ENCODE measurements at regions not wholly inside any gene's neighbourhood (a gene's known extent, or its start where the extent isn't known, plus 50 kb on each side); places are given as distances from the start of the nearest gene placed in this dataset.

GRCh38 chr12:92554158-92555073, 148.4 kb upstream of the PLEKHG7 start:
- DNase-seq (ENCODE audit: low read depth): no peak

GRCh38 chr12:92553389-92553788, 149.4 kb upstream of the PLEKHG7 start:
- DNase-seq (ENCODE audit: low read depth): no peak

DNA sequence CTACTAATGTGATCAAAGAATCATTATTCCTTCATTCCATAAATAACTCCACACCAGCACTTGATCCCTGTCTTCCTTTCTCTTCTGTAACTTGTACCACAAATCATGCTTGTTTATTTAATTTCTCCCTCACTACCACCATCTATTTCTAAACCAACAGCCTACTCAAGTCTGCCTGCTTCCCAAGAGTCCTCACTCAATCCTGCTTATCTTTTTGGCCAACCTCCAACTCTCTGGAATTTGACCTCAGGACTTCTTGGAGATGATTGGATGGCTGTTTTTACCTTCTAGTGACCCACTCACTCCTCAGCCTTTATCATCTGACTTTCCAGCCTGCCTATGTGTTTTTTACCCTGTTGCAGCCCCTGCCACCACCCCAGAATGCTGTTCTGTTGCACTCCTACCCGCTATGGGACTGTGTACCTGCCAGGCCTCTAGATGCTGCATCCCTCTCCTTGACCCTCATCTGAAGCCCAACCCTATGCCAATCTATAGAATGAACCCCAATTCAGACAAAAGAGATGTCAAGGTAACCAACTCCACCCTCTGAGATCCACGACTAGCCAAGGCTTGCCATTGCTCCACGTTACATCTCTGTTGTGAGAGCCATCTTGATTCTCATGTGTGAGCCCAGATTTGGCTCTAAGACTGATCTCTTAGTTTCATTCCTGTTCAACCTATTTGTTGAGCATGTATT, 150.2 kb upstream of the PLEKHG7 start:
- no peak for DNase-seq (ENCODE audit: low read depth)

- DNase-seq (ENCODE audit: low read depth): no peak
Measured at GRCh38 chr12:92551853-92552397, 150.9 kb upstream of the PLEKHG7 start.

DNA sequence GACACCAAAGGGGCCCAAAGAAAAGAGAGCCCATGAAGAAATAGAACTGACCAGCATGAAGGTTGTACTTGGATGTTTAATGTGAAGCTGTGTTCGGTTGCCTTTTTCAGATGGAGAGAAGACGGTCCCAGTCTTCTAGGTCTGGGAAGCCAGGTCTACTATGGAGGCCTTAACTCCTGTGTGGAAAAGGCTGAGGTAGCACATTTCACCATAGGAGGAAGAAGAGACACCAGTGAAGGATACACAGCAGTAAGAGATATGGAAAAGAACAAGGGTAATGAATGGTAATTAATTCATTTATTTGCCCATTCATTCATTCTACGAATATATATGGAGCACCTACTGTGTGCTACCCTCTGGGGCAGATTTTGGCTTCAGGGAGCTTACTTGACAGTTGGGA, 151.6 kb upstream of the PLEKHG7 start:
- DNase-seq (ENCODE audit: low read depth): no peak

DNA sequence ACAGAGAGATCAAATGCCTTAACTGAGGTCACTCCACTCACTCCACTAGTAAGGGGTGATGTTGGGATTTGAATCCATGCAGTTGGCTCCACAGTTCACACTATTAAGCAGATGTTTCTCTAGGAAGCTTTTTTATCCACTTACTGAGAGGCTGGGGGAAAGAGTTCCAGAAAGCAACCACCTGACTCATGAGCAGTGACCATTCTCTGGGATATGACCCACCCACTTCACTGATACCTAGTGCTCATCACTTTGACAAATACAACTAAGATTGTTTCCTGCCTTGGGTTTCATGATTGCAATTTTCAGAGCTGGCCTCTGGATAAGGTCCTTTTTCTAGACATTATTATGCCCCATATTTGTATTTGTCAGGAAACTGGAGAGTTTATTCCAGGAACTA, 152.1 kb upstream of the PLEKHG7 start:
- DNase-seq (ENCODE audit: low read depth): no peak

- DNase-seq (ENCODE audit: low read depth): no peak
Measured at GRCh38 chr12:92550254-92550653, 152.5 kb upstream of the PLEKHG7 start.

DNA sequence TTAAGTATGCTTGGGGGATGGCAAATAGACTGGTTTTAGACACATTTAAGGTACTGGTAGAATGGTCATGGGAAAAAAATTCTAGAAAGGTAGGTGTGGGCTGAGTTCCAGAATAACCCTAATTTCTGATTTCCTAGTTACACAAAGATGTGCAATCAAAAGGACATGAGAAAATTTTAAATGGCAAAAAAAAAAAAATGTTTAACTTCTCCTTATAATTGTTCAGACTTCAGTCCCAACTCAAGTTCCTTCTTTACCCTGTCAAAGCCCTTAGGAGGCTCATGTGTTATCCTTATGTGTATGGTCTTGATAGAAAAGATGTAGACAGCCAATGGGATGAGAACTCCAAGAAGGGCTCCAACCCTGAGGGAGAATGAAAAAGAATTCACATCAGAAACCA, 153.3 kb upstream of the PLEKHG7 start:
- no peak for DNase-seq (ENCODE audit: low read depth)

DNA sequence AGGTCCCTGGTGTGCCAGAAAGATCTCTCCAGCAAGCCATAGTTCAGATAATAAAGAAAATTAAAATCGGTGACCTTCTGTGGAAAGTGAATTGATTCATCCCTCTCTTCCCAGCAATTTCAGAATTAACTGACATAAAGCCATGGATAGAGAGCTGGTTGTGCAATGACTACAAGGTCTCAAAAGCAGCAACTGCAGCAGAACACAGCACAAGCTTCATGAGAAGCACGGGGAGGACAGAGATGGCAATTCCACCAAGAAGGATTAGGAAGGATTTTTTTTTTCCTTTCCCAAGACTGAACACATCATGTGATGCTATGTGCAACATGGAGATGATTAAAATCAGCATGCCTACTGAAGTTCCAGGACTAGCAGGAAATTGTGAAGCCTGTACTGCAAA, 154.9 kb upstream of the PLEKHG7 start:
- no peak for DNase-seq (ENCODE audit: low read depth)

- DNase-seq (ENCODE audit: low read depth): no peak
Measured at GRCh38 chr12:92547420-92547819, 155.4 kb upstream of the PLEKHG7 start.

GRCh38 chr12:92546635-92547348, 156.0 kb upstream of the PLEKHG7 start:
- DNase-seq (ENCODE audit: low read depth): no peak

DNA sequence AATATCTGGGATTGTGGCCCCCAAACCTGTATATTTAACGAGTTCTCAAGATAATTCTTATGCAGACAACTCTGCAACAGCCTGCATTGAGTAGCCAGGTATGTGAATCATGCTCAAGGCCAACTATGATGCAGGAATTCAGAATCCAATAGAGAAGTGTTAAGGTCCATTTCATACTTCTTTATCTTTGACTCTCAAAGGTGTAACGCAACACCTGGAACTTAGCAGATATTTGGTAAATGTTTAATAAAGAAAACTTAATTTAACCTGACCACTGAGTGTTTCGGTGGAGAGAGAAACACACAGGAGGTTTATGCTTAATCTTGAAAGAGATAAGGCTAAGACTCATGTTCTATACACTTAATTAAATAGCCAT, 156.5 kb upstream of the PLEKHG7 start:
- no peak for DNase-seq (ENCODE audit: low read depth)

GRCh38 chr12:92544322-92544721, 158.5 kb upstream of the PLEKHG7 start:
- no peak for DNase-seq (ENCODE audit: low read depth)

DNA sequence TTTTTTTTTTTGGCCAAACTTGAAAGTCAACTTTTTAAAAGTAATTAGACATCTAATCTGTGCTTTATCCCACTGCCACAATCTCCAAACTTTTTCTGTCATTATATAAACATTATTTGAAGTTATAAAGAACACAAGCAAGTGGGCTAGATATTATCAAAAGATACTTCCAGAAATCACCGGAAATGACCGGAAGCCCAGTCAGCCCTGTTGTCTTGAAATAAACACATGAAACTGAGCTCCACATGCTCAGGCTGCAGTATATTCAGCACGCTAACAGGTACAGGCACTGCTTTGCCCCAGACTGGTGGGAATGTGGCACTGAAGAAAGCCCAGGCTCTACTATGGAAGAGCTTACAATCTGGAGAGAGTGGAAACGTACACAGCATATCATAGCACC, 158.9 kb upstream of the PLEKHG7 start:
- DNase-seq (ENCODE audit: low read depth): no peak

DNA sequence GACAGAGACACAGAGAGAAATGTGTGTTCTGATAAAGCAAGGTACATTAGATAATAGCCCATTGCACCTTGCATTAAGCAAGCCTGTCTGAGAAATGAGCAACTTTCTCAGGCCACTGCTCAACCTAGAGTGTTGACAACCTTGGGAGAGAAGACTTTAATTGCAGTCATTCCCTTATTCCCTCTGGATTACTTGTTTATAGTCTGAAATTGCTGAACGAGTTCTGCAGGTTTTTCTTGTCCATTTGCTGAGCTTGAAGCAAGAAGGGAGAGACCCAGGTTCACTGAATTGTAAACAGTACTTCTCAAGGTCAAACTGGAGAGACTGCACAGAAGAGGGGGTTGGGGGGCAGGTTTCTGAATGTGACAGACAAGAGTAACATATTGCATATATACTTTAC, 159.4 kb upstream of the PLEKHG7 start:
- DNase-seq (ENCODE audit: low read depth): no peak

DNA sequence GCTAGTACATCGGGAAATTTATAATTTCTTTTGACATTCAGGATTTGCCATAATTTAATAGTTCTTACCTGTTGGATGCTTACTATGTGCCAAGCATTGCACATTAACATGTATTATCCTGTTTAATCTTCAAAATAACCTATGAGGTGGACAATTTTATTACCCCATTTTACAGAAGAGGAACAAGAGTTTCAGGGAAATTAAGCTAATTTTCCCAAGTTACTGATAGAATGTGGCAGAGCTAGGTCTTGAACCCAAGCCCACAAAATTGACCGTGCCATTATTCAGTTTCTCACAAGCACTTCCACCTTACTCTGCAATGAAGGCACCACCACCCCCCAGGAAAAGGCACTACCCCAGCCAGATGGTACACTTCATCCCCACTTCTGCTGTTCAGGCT, 161.1 kb upstream of the PLEKHG7 start:
- DNase-seq (ENCODE audit: low read depth): no peak

- DNase-seq (ENCODE audit: low read depth): no peak
Measured at GRCh38 chr12:92540782-92541423, 161.9 kb upstream of the PLEKHG7 start.

DNA sequence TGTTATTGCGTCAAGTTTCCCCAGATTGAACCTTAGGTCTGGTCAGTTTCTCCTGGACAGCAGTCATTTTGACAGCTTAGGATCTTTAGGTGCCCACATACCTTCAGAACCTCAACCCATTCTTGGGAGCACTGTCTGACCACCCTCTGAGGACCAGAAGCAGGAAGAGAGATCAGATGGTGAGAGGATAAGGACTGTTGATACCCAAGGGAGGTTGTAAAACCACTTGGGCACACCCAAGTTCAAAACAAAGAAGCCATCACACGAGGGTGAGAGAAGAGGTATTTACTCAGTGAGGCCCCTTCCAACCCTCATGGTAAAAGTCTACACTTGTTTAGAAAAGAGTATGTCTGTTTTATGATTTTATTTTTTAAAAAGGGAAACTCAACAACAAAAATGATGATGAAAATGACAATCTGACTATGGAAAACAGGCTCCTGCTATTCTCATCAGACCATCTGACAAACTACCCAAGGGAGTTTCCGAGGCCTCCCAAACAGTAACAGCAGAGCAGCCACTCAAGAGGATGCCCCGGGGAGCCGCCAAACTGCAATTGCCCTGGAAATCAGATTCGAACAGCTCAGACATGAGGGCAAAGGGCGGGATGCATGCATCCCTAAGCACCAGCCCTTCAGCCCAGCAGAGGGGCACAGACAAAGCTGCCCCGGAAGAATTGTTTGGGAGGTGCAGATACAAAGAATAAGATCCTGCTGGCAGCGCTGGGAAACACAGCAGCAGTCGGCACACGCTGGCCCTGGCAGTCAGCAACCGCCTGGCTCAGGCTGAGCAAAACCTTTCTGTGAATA, 162.6 kb upstream of the PLEKHG7 start:
- DNase-seq (ENCODE audit: low read depth): no peak

GRCh38 chr12:92539110-92539749, 163.6 kb upstream of the PLEKHG7 start:
- peak; percentile 43 for DNase-seq (ENCODE audit: low read depth)

DNA sequence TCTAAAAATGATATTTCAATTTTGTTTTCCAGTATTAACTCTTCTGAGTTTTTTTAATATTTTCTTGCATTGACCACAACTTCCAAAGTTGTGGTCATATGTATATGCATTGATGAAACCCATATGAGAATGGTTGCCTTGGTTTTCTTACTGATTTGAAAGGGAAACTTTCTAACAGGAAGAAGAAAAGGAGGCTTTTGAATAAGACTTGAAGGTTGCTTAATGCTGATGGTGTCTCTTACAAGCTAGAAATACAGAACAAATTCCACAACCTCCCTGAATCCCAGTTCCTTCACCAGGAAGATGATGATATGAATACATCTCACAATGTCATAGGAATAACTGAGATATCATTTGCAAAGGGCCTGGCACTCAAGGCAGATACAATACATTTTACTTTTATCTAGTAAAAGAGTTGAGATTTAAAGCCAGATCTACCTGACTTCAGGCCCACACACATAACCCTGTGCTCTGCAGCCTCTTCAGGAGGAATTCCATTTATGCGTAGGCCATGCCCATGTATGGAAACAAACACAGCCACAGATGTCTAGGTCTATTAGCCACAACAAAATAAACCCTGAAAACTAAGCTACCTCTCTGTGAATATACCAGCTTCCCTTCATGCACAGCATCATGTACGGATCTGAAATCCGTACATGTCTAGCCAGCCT, 165.4 kb upstream of the PLEKHG7 start:
- no peak for DNase-seq (ENCODE audit: low read depth)
